Fibroblast of lung (primary cell): ENCODE measurements at regions not wholly inside any gene's neighbourhood (a gene's known extent, or its start where the extent isn't known, plus 50 kb on each side); places are given as distances from the start of the nearest gene placed in this dataset.
A peak's percentile ranks its signal among the peaks of the same experiment; 100 is the strongest.

Experiments
- DNase-seq, 2 donors: peaks; one replicate each; pipeline versions ENCODE4 v3.0.0 to v3.0.0-alpha.2; 2010; ENCODE audit warnings: low read depth in 2 of 2
- H2AFZ ChIP-seq: 2 replicates; pipeline ENCODE4 v1.5.1; 2012; ENCODE audit warnings: low read length, control low read depth, inconsistent platforms
- H3K27ac ChIP-seq: 2 replicates; pipeline ENCODE4 v1.5.1; 2011; ENCODE audit warnings: low read length, control low read depth; ENCODE audit not compliant: insufficient read depth
- H3K27me3 ChIP-seq: 2 replicates; pipeline ENCODE4 v1.5.1; 2011; ENCODE audit warnings: mild to moderate bottlenecking, low read length; ENCODE audit not compliant: control insufficient read depth, insufficient read depth
- H3K36me3 ChIP-seq: 2 replicates; pipeline ENCODE4 v1.5.1; 2011; ENCODE audit warnings: low read length; ENCODE audit not compliant: control insufficient read depth, insufficient read depth
- H3K4me1 ChIP-seq: 2 replicates; pipeline ENCODE4 v1.5.1; 2011; ENCODE audit warnings: low read length; ENCODE audit not compliant: control insufficient read depth, insufficient read depth; ENCODE audit errors: extremely low read depth
- H3K4me2 ChIP-seq: 2 replicates; pipeline ENCODE4 v1.5.1; 2011; ENCODE audit warnings: low read length, control low read depth; ENCODE audit not compliant: insufficient read depth; ENCODE audit errors: extremely low read depth
- H3K4me3 ChIP-seq, 4 experiments: fragments of 200-600 bp in 1 of 4; sonication (generic) in 1 of 4; replicated peaks in 1 of 4; 2 replicates each; pipeline ENCODE4 v1.5.1; 2011 to 2016; ENCODE audit warnings: low read length in 4 of 4, low read depth in 3 of 4, mild to moderate bottlenecking in 3 of 4, control low read depth in 2 of 4, inconsistent platforms in 1 of 4, mixed read lengths in 1 of 4; ENCODE audit not compliant: insufficient read depth in 1 of 4; ENCODE audit errors: control extremely low read depth in 1 of 4
- H3K79me2 ChIP-seq: 2 replicates; pipeline ENCODE4 v1.5.1; 2012; ENCODE audit warnings: mild to moderate bottlenecking, low read length, inconsistent platforms; ENCODE audit not compliant: control insufficient read depth, insufficient read depth
- H3K9ac ChIP-seq: 2 replicates; pipeline ENCODE4 v1.5.1; 2011; ENCODE audit warnings: mild to moderate bottlenecking, low read length, control low read depth; ENCODE audit not compliant: insufficient read depth
- H3K9me3 ChIP-seq: 2 replicates; pipeline ENCODE4 v1.5.1; 2012; ENCODE audit warnings: low read depth, low read length; ENCODE audit not compliant: control insufficient read depth, insufficient read depth
- H4K20me1 ChIP-seq: 2 replicates; pipeline ENCODE4 v1.5.1; 2011; ENCODE audit warnings: low read length; ENCODE audit not compliant: control insufficient read depth, insufficient read depth; ENCODE audit errors: extremely low read depth
- EZH2 ChIP-seq: IDR thresholded peaks from 2 replicates; pipeline ENCODE4 v1.5.1; 2012; ENCODE audit warnings: low read length, control low read depth, mild to moderate bottlenecking; ENCODE audit errors: missing control alignments
- TF ChIP-seq, protein P1 (sequence below), 2 donors: IDR thresholded peaks in 1 of 2; conservative IDR thresholded peaks in 1 of 2; 1 replicate in 1 of 2; 2 replicates in 1 of 2; pipeline ENCODE4 v1.5.1; 2011 to 2012; ENCODE audit warnings: low read length in 2 of 2, control low read depth in 1 of 2, inconsistent platforms in 1 of 2, low read depth in 1 of 2, mild to moderate bottlenecking in 1 of 2

DNA sequence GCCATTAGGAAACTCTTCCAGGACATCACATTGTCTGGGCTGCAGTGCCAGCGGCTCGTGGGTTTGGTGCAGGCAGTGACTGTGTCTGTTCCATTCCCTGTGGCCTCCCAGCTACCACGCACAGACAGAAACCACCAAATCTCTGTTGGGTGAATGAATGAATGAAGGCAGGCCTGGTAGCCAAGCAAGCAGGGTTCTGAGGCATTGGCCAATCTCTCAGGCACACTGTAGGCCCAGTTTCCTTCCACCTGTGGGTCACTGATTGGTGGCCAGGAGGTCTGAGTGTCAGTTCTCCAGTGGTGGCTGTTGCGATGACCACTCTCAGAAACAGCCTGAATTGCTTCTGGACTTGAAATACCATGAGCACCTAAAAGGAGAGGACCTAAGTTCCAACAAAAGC lies 59.4 kb upstream of the CTBP2 start:
- Histone ChIP-seq H3K9me3 (no peaks in the 10 kb centered on the region), H3K27me3 (no peaks in the 10 kb centered on the region), H3K27ac (no peak overlapping the region), H3K36me3 (no peaks in the 10 kb centered on the region), H3K4me3 (no peak overlapping the region), H2AFZ (no peak overlapping the region), H4K20me1 (no peaks in the 10 kb centered on the region), H3K4me2 (no peak overlapping the region), H3K79me2 (no peaks in the 10 kb centered on the region), H3K9ac (no peak overlapping the region), H3K4me1 (no peaks in the 10 kb centered on the region)
- TF ChIP-seq, protein P1, sequence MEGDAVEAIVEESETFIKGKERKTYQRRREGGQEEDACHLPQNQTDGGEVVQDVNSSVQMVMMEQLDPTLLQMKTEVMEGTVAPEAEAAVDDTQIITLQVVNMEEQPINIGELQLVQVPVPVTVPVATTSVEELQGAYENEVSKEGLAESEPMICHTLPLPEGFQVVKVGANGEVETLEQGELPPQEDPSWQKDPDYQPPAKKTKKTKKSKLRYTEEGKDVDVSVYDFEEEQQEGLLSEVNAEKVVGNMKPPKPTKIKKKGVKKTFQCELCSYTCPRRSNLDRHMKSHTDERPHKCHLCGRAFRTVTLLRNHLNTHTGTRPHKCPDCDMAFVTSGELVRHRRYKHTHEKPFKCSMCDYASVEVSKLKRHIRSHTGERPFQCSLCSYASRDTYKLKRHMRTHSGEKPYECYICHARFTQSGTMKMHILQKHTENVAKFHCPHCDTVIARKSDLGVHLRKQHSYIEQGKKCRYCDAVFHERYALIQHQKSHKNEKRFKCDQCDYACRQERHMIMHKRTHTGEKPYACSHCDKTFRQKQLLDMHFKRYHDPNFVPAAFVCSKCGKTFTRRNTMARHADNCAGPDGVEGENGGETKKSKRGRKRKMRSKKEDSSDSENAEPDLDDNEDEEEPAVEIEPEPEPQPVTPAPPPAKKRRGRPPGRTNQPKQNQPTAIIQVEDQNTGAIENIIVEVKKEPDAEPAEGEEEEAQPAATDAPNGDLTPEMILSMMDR (conservative IDR thresholded peaks at IDR 0.05 in 1 of 2, IDR thresholded peaks at IDR 0.05 in 1 of 2; ENCODE audit: low read depth in 1 of 2, low read length in 2 of 2): no peak
- TF ChIP-seq EZH2: no peak
- DNase-seq: no peak

DNA sequence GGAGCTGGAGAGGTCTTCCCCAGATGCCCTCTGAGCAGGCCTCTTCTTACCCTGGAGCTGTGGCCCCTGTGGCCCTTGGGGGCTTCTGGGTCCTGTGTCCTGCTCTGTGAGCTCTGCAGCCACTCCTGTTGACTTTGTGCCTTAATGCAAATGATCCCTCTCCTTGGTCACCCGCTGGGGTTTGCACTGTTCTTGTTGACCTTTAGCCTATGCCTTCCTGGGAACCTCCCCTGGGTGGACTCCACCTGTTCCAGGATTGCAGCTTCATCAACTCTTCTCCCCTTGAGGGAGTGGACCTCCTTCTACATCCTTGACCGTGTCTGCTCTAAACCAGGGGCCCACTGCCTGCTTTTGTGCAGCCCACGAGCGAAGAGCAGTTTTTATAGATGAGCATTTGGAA lies 58.6 kb upstream of the CTBP2 start:
- Histone ChIP-seq H3K4me1 (no peaks in the 10 kb centered on the region), H3K36me3 (no peaks in the 10 kb centered on the region), H3K9me3 (no peaks in the 10 kb centered on the region), H3K27me3 (no peaks in the 10 kb centered on the region), H3K79me2 (no peaks in the 10 kb centered on the region), H4K20me1 (no peaks in the 10 kb centered on the region), H3K4me2 (no peak overlapping the region), H3K4me3 (no peak overlapping the region), H3K9ac (no peak overlapping the region), H2AFZ (no peak overlapping the region), H3K27ac (no peak overlapping the region)
- no peak for TF ChIP-seq EZH2
- TF ChIP-seq, protein P1 (conservative IDR thresholded peaks at IDR 0.05 in 1 of 2, IDR thresholded peaks at IDR 0.05 in 1 of 2; ENCODE audit: low read depth in 1 of 2, low read length in 2 of 2): no peak
- DNase-seq: no peak

DNA sequence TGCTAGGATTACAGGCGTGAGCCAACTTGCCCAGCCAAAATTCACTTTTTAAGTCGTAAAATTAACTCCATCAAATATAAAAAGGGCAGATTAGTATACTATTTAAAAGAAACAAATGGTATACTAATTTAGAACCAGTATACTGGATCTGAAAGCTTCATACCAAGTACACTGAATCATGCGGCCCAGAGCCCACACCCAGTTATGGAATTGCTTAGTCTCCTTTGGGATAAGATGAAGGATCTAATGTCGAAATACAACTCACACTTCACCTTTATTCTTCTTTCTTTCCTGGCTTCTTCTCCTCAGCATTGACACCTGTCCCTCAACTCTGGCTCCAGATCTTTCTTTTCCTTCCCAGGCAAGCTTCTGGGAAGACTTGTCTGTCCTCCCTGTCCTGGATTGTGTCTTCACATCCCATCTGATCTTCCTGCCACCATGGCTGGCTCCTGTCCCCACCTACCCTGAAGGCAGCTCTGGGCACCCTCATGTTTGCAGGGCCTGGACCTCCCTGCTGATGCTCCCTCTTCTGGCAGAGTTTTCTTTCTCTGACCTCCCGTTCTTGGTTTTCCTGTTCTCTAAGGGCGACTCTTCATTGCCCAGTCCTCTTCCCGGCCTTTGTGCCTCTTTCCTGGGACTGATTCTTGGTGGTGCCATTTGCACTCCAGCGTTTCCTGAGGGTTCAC lies 57.8 kb upstream of the CTBP2 start:
- Histone ChIP-seq H3K27ac (no peak overlapping the region), H3K9ac (no peak overlapping the region), H3K4me1 (no peaks in the 10 kb centered on the region), H3K9me3 (no peaks in the 10 kb centered on the region), H3K36me3 (no peaks in the 10 kb centered on the region), H3K4me2 (no peak overlapping the region), H3K27me3 (no peaks in the 10 kb centered on the region), H3K79me2 (no peaks in the 10 kb centered on the region), H3K4me3 (no peak overlapping the region), H2AFZ (no peak overlapping the region), H4K20me1 (no peaks in the 10 kb centered on the region)
- TF ChIP-seq, protein P1 (conservative IDR thresholded peaks at IDR 0.05 in 1 of 2, IDR thresholded peaks at IDR 0.05 in 1 of 2; ENCODE audit: low read depth in 1 of 2, low read length in 2 of 2): no peak
- TF ChIP-seq EZH2: no peak
- peak in 1 of 2 donors; percentile 55 for DNase-seq
